GM12874 (cell line): ENCODE measurements at regions not wholly inside any gene's neighbourhood (a gene's known extent, or its start where the extent isn't known, plus 50 kb on each side); places are given as distances from the start of the nearest gene placed in this dataset.

Experiments used
- TF ChIP-seq, protein P1 (sequence below): IDR thresholded peaks from 2 replicates; pipeline ENCODE4 v1.5.1; 2011; ENCODE audit warnings: low read depth, mild to moderate bottlenecking, control low read depth, low read length, moderate library complexity; ENCODE audit not compliant: insufficient read depth

DNA sequence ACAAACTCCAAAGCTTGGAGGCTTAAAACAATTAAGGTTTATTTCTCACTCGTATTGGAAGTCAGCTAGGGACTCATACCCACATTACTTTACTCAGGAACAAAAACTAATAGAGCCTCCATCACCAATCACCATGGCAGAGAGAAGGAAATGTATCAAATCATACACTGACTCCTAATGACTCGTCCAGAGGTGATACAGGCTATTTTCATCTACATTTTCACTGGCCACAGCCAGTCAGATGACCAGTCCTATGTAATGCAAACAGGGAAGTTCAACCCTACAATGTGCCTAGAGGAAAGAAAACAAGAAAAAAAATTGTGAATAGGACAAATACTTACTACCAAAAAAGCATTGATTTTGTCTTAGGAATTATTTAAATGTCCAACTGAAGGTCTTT lies 110.3 kb downstream of the SEC16B start:
- TF ChIP-seq, protein P1, sequence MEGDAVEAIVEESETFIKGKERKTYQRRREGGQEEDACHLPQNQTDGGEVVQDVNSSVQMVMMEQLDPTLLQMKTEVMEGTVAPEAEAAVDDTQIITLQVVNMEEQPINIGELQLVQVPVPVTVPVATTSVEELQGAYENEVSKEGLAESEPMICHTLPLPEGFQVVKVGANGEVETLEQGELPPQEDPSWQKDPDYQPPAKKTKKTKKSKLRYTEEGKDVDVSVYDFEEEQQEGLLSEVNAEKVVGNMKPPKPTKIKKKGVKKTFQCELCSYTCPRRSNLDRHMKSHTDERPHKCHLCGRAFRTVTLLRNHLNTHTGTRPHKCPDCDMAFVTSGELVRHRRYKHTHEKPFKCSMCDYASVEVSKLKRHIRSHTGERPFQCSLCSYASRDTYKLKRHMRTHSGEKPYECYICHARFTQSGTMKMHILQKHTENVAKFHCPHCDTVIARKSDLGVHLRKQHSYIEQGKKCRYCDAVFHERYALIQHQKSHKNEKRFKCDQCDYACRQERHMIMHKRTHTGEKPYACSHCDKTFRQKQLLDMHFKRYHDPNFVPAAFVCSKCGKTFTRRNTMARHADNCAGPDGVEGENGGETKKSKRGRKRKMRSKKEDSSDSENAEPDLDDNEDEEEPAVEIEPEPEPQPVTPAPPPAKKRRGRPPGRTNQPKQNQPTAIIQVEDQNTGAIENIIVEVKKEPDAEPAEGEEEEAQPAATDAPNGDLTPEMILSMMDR = no peak

DNA sequence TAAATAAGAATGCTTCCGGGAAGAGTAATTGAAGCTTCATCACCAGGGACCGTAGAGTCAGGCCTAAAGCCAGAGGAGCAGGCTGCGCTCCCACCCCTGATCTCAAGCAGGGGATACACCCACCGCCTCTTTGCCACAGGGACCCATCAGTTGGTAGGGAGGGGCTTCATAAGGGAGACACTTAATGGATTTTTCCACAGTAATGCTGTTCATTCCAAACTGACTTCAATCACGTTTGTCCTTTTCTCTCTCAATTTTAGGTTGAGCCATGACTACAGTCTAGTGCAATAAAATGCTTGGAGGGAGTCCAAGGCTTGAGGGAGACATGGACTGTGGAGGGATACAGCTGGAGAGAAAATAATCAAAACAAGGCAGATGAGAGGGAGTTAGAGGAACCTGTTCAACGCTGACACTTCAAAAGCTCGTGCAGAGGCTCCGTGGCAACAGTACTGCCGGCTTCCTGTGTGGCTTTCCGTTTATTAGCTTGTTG lies 111.5 kb downstream of the SEC16B start:
- TF ChIP-seq, protein P1 = no peak

DNA sequence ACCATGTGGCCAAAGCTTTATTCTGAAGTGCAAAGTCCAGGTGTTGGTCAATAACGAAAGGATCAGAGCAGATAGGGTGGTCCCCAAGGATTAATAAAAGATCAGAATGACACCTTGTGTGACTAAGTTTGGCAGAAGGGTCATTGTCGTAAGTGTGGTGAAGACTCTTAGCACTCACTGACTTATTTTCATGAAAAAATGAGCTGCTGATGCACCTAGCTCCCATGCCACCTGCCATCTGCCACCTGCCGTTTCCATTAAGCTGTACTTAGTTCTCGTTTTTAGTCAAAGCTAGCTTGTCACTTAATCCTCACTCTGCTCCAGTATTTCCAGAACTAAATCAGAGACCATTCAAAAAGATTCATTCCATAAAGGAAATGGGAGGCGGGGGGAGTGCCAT lies 112.6 kb downstream of the SEC16B start:
- TF ChIP-seq, protein P1 = no peak

DNA sequence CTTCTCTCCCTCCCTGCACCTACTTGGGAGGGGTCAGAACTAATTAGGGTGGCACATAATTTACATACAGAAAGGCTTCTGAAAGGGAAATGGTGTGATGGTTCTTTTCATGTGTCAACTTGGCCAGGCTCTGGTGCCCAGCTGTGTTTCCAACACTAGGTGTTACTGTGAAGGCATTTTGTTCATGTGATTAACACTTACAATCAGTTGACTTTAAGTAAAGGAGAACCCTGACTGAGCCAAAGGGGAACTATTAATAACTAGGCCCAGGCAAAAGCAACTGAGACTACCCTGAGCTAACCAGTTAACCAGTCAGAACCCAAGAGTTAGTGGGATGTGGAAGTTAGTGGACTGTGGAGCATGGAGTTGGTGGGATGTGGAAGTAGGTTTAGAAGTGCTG lies 114.9 kb downstream of the SEC16B start:
- TF ChIP-seq, protein P1 = no peak

DNA sequence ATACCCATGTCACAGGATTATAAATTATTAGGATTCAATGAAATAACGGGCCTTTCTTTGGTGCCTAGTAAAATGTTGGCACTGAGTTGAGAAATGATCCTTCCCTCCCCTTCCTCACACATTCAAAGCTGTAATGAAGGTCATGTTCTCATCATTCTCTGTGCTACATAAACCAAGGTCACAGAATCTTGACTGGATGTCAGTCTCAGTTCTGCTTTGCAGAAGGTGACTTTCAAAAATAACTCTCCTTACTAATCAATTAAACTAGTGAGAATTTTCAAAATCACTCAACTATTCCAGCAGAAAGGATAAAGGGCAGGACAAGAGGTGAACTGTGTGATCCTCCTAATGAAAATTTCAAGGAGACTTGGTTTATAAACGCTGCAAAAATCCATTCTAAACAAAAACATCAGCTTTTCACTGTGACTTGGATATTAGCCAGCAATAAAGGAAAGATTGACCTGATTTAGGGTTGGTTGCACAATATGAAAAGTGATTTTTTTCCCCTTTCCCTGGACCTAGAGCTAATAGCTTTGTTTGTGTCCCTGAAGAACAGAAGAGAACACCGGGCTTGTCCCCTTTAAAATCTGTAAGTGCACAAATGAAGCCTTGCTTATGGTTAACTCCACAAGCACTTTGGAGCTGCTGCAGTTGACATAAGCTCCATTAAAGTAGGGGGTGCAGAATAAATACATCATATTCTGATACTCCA lies 120.1 kb downstream of the SEC16B start:
- TF ChIP-seq, protein P1 = no peak

DNA sequence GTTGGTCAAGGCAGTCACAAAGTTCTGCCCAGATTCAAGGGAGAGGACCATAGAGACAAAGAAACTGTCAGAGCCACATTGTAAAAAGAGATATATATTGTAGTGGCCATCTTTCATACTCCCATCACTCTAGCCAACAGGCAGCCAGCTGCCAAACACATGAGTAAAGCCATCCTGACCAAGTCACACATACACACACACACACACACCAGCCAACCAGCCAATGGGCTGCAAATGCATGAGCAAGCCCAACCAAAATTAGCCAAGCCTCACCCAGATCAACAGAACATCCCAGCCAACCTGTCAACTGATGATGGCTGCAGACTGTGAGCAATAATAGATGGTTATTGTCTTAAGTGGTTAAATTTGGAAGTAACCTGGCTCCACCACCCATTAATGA lies 120.7 kb downstream of the SEC16B start:
- TF ChIP-seq, protein P1 = no peak

DNA sequence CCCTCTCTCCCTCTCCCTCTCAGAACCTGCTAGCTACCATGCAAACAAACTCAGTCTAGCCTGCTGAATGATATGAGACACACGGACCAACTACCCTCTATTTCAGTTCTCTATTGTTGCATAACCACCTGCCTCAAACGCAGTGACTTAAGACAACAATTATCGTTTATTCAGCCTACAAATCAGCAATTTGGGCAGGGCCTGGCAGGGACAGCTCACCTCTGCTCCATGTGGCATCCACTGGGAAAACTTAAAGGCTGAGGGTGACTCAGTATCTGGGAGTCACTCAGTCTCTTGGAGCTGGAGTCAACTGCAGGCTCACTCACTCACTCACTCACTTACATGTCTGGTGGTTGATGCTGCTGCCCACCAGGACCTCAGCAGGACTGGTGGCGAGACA lies 121.3 kb downstream of the SEC16B start:
- TF ChIP-seq, protein P1 = no peak
